ENCODE measurements at regions not wholly inside any gene's neighbourhood (a gene's known extent, or its start where the extent isn't known, plus 50 kb on each side); places are given as distances from the start of the nearest gene placed in this dataset.

- FAIRE-seq, result peak; percentile 89
- Histone ChIP-seq H4K20me1 (replicated peaks; ENCODE audit: control insufficient read depth, extremely low read depth, insufficient read depth, low read length) (no peaks in the 10 kb centered on the region), H3K4me2 (ENCODE audit: insufficient read depth, low read length) (peak overlapping the region; percentile 56), H3K9me1 (replicated peaks; ENCODE audit: control insufficient read depth, extremely low read depth, insufficient read depth, low read length) (no peaks in the 10 kb centered on the region), H3K4me3 (replicated peaks in 1 of 3; ENCODE audit: insufficient read depth in 1 of 3, low read depth in 1 of 3, low read length in 3 of 3) (no peak overlapping the region), H3K27me3 (ENCODE audit: control insufficient read depth in 2 of 2, insufficient read depth in 2 of 2, low read length in 2 of 2) (peaks cover 2 to 3% of the 10 kb centered on the region in 2 experiments), H2AFZ (ENCODE audit: low read depth, low read length) (no peak overlapping the region), H3K4me1 (ENCODE audit: control insufficient read depth, extremely low read depth, insufficient read depth, low read length) (peaks cover 19% of the 10 kb centered on the region), H3K9ac (replicated peaks; ENCODE audit: extremely low read depth, insufficient read depth, low read length) (no peak overlapping the region), H3K79me2 (ENCODE audit: control insufficient read depth, insufficient read depth, low read length) (no peaks in the 10 kb centered on the region), H3K36me3 (ENCODE audit: control insufficient read depth in 2 of 2, extremely low read depth in 1 of 2, insufficient read depth in 2 of 2, low read length in 2 of 2) (no peaks in the 10 kb centered on the region), H3K9me3 (replicated peaks; ENCODE audit: control insufficient read depth, insufficient read depth, low read length) (no peaks in the 10 kb centered on the region), H3K27ac (ENCODE audit: insufficient read depth, low read depth, low read length) (peak overlapping the region; percentile 61)
- DNase-seq (ENCODE audit: low read depth, low spot score), result peak; percentile 79
- dilution Hi-C loops (cut with MboI; ENCODE audit: extremely low pct_ligation_motif_present, low sequenced_read_pairs), result no loop called here
- no TSS peak for BruUV-seq (replicated peaks)
- CTCF ChIA-PET, result no interaction called here
- TF ChIP-seq FOS (IDR thresholded peaks at IDR 0.05; ENCODE audit: borderline replicate concordance, insufficient read depth, low read length) (peak; percentile 77), GATA2 (IDR thresholded peaks at IDR 0.05; ENCODE audit: insufficient read depth, insufficient read length, low read depth, low read length) (peak; percentile 69), MYC (IDR thresholded peaks at IDR 0.05; ENCODE audit: low read depth, low read length) (no peak), POLR2AphosphoS5 (IDR thresholded peaks at IDR 0.05; ENCODE audit: insufficient read depth, low read depth, low read length) (peak; percentile 35), JUN (IDR thresholded peaks at IDR 0.05; ENCODE audit: borderline replicate concordance, insufficient read depth, insufficient read length, low read depth) (peak; percentile 84)
- POLR2A ChIA-PET, result no interaction called here
- intact Hi-C loops (cut with micrococcal nuclease), result no loop called here
Measured at GRCh38 chr5:168227001-168227400, 64.4 kb upstream of the WWC1 start.

DNA sequence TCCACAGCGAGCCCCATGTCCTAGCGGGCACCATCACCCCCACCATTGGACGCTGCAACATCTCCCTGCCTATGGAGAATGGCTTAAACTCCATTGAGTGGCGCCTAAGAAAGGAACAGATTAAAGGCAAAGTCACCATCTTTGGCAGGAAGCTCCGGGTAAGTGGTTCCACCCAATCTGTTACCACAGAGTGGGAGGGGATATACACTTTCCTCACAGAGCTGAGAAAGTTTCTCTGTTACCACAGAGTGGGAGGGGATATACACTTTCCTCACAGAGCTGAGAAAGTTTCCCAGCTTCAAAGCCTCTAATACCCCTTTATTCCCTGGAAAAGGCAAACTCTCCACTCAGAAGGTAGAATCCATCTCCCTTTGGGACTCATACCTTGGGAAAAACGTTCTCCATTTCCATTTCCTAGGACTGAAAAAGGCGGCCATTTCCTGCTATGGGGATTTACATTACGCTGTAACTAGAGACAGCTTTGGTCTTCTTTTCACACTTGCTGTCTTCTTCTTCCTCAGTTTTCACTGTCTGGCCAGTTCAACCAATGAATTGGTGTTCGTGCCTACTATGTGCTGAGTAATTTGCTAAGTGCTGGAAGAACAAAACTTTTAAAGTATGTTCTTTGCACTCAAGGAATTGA, 63.4 kb upstream of the WWC1 start:
- Histone ChIP-seq H2AFZ (ENCODE audit: low read depth, low read length) (no peak overlapping the region), H3K9me3 (replicated peaks; ENCODE audit: control insufficient read depth, insufficient read depth, low read length) (no peaks in the 10 kb centered on the region), H3K4me1 (ENCODE audit: control insufficient read depth, extremely low read depth, insufficient read depth, low read length) (peaks cover 19% of the 10 kb centered on the region), H3K9ac (replicated peaks; ENCODE audit: extremely low read depth, insufficient read depth, low read length) (no peak overlapping the region), H4K20me1 (replicated peaks; ENCODE audit: control insufficient read depth, extremely low read depth, insufficient read depth, low read length) (no peaks in the 10 kb centered on the region), H3K27ac (ENCODE audit: insufficient read depth, low read depth, low read length) (no peak overlapping the region), H3K9me1 (replicated peaks; ENCODE audit: control insufficient read depth, extremely low read depth, insufficient read depth, low read length) (no peaks in the 10 kb centered on the region), H3K79me2 (ENCODE audit: control insufficient read depth, insufficient read depth, low read length) (no peaks in the 10 kb centered on the region), H3K4me2 (ENCODE audit: insufficient read depth, low read length) (no peak overlapping the region), H3K36me3 (ENCODE audit: control insufficient read depth in 2 of 2, extremely low read depth in 1 of 2, insufficient read depth in 2 of 2, low read length in 2 of 2) (no peaks in the 10 kb centered on the region), H3K27me3 (ENCODE audit: control insufficient read depth in 2 of 2, insufficient read depth in 2 of 2, low read length in 2 of 2) (no peaks in the 10 kb centered on the region), H3K4me3 (replicated peaks in 1 of 3; ENCODE audit: insufficient read depth in 1 of 3, low read depth in 1 of 3, low read length in 3 of 3) (no peak overlapping the region)
- no peak for FAIRE-seq
- DNase-seq (ENCODE audit: low read depth, low spot score), result no peak
- TF ChIP-seq JUN (IDR thresholded peaks at IDR 0.05; ENCODE audit: borderline replicate concordance, insufficient read depth, insufficient read length, low read depth) (no peak), POLR2AphosphoS5 (IDR thresholded peaks at IDR 0.05; ENCODE audit: insufficient read depth, low read depth, low read length) (no peak), FOS (IDR thresholded peaks at IDR 0.05; ENCODE audit: borderline replicate concordance, insufficient read depth, low read length) (no peak), EZH2 (IDR thresholded peaks at IDR 0.05; ENCODE audit: borderline replicate concordance, low read depth, low read length, severe bottlenecking) (no peak), MAX (IDR thresholded peaks at IDR 0.05; ENCODE audit: insufficient read depth, insufficient read length) (no peak), CTCF (IDR thresholded peaks at IDR 0.05; ENCODE audit: extremely low read depth in 1 of 2, insufficient read depth in 1 of 2, low read depth in 1 of 2, low read length in 2 of 2) (no peak), MYC (IDR thresholded peaks at IDR 0.05; ENCODE audit: low read depth, low read length) (no peak), POLR2A (IDR thresholded peaks at IDR 0.05; ENCODE audit: low read depth, low read length) (no peak), GATA2 (IDR thresholded peaks at IDR 0.05; ENCODE audit: insufficient read depth, insufficient read length, low read depth, low read length) (no peak)
- intact Hi-C loops (cut with micrococcal nuclease) (no loop called here), dilution Hi-C loops (cut with MboI; ENCODE audit: extremely low pct_ligation_motif_present, low sequenced_read_pairs) (no loop called here)
- no TSS peak for BruUV-seq (replicated peaks)
- ChIA-PET POLR2A (no interaction called here), CTCF (interaction anchor here (1.2 kb wide), 1 partner anchor 11 kb away, joined by 3 read pairs; no protein-coding TSS in a partner anchor)

Measured in endothelial cell of umbilical vein (primary cell).